Inflammatory macrophage treated with lipopolysaccharide for 4 hours (primary cell): ENCODE measurements at regions not wholly inside any gene's neighbourhood (a gene's known extent, or its start where the extent isn't known, plus 50 kb on each side); places are given as distances from the start of the nearest gene placed in this dataset.

ENCODE experiments used
- DNase-seq: peaks from one replicate; pipeline ENCODE4 v3.0.0-alpha.2; 2020

- no peak for DNase-seq
Measured at GRCh38 chr7:109003742-109004141, 434.1 kb downstream of the DNAJB9 start.

- no peak for DNase-seq
Measured at GRCh38 chr7:109009636-109010035, 440.0 kb downstream of the DNAJB9 start.

- no peak for DNase-seq
Measured at GRCh38 chr7:109020251-109020650, 450.6 kb downstream of the DNAJB9 start.

- no peak for DNase-seq
Measured at GRCh38 chr7:109021390-109021789, 451.7 kb downstream of the DNAJB9 start.

GRCh38 chr7:109029866-109030265 is 460.2 kb downstream of the DNAJB9 start:
- DNase-seq = no peak

GRCh38 chr7:109044691-109045090 is 475.0 kb downstream of the DNAJB9 start:
- DNase-seq = no peak

GRCh38 chr7:109049366-109049765 is 479.7 kb downstream of the DNAJB9 start:
- no peak for DNase-seq

GRCh38 chr7:109059089-109059488 is 489.4 kb downstream of the DNAJB9 start:
- no peak for DNase-seq

- DNase-seq = no peak
Measured at GRCh38 chr7:109062798-109063197, 493.1 kb downstream of the DNAJB9 start.

GRCh38 chr7:109073543-109073942 is 503.9 kb downstream of the DNAJB9 start:
- DNase-seq = no peak

- DNase-seq = no peak
Measured at GRCh38 chr7:109076396-109076972, 506.8 kb downstream of the DNAJB9 start.

- DNase-seq = no peak
Measured at GRCh38 chr7:109091042-109091441, 521.4 kb downstream of the DNAJB9 start.

- DNase-seq = no peak
Measured at GRCh38 chr7:109092268-109092667, 522.6 kb downstream of the DNAJB9 start.

GRCh38 chr7:109101332-109101731 is 531.7 kb downstream of the DNAJB9 start:
- no peak for DNase-seq

GRCh38 chr7:109109558-109109957 is 539.9 kb downstream of the DNAJB9 start:
- no peak for DNase-seq

- no peak for DNase-seq
Measured at GRCh38 chr7:109111086-109111485, 541.4 kb downstream of the DNAJB9 start.

GRCh38 chr7:109121599-109122300 is 552.1 kb downstream of the DNAJB9 start:
- no peak for DNase-seq

GRCh38 chr7:109125001-109125400 is 555.3 kb downstream of the DNAJB9 start:
- DNase-seq = no peak

- no peak for DNase-seq
Measured at GRCh38 chr7:109126404-109127050, 556.9 kb downstream of the DNAJB9 start.

GRCh38 chr7:109127145-109127544 is 557.5 kb downstream of the DNAJB9 start:
- no peak for DNase-seq

- DNase-seq = no peak
Measured at GRCh38 chr7:109131141-109131540, 561.5 kb downstream of the DNAJB9 start.

GRCh38 chr7:109136893-109137292 is 567.2 kb downstream of the DNAJB9 start:
- no peak for DNase-seq

- DNase-seq = no peak
Measured at GRCh38 chr7:109154748-109155147, 585.1 kb downstream of the DNAJB9 start.

GRCh38 chr7:109158246-109158645 is 588.6 kb downstream of the DNAJB9 start:
- DNase-seq = no peak
